OCI-LY7 (cell line): ENCODE measurements at regions not wholly inside any gene's neighbourhood (a gene's known extent, or its start where the extent isn't known, plus 50 kb on each side); places are given as distances from the start of the nearest gene placed in this dataset.

Experiments used
- BruUV-seq: library from RNA; stranded (reverse); fragments of 400-500 nt; replicated peaks from 2 replicates; lab custom pipeline; 2021; lab: Mats Ljungman, UMichigan
- CTCF ChIA-PET: fragments of 300-600 bp; sonication (Branson Sonifier 250); formaldehyde crosslinking; loops from one replicate; lab custom pipeline; 2022; ENCODE audit warnings: antibody characterized with exemption; ENCODE audit not compliant: unreplicated experiment; lab: Charles Lee
- POLR2A ChIA-PET: fragments of 300-600 bp; sonication (Branson Sonifier 250); formaldehyde crosslinking; loops from one replicate; lab custom pipeline; 2022; ENCODE audit warnings: antibody characterized with exemption; lab: Charles Lee
- DNase-seq: peaks from one replicate; pipeline ENCODE4 v3.0.0-alpha.2; 2015; ENCODE audit warnings: low spot score
- H2AFZ ChIP-seq: fragments of 200-600 bp; sonication (generic), shearing (Covaris generic); 2 replicates; pipeline ENCODE4 v1.6.1; 2014; ENCODE audit warnings: mild to moderate bottlenecking, antibody characterized with exemption, low read length, moderate library complexity
- H3K27ac ChIP-seq: fragments of 200-600 bp; sonication (generic); 2 replicates; pipeline ENCODE4 v1.5.1; 2014; ENCODE audit warnings: mixed run types, low read depth, mild to moderate bottlenecking, moderate library complexity, low read length, inconsistent platforms; ENCODE audit not compliant: poor library complexity, severe bottlenecking
- H3K36me3 ChIP-seq: fragments of 200-600 bp; sonication (generic); 2 replicates; pipeline ENCODE4 v1.6.1; 2014; ENCODE audit warnings: mild to moderate bottlenecking, antibody characterized with exemption, low read length, moderate library complexity, mixed read lengths; ENCODE audit not compliant: insufficient read depth
- H3K4me1 ChIP-seq: fragments of 200-600 bp; sonication (generic); 2 replicates; pipeline ENCODE4 v1.5.1; 2014; ENCODE audit warnings: mild to moderate bottlenecking, low read length; ENCODE audit not compliant: insufficient read depth, poor library complexity, severe bottlenecking
- H3K4me2 ChIP-seq: fragments of 200-600 bp; sonication (generic); 2 replicates; pipeline ENCODE4 v1.6.1; 2014; ENCODE audit warnings: mild to moderate bottlenecking, low read length
- H3K4me3 ChIP-seq: fragments of 200-600 bp; sonication (generic); 2 replicates; pipeline ENCODE4 v1.5.1; 2014; ENCODE audit warnings: mild to moderate bottlenecking, low read depth, low read length; ENCODE audit not compliant: poor library complexity, severe bottlenecking
- H3K79me2 ChIP-seq: fragments of 200-600 bp; sonication (generic); 2 replicates; pipeline ENCODE4 v1.6.1; 2016; ENCODE audit warnings: low read depth, mild to moderate bottlenecking, low read length, moderate library complexity, mixed read lengths; ENCODE audit not compliant: insufficient read depth
- H3K9me2 ChIP-seq: fragments of 200-600 bp; sonication (generic); 2 replicates; pipeline ENCODE4 v1.6.1; 2016; ENCODE audit warnings: mild to moderate bottlenecking, low read length, mixed read lengths; ENCODE audit not compliant: insufficient read depth
- H3K9me3 ChIP-seq: fragments of 200-600 bp; sonication (generic); 2 replicates; pipeline ENCODE4 v1.6.1; 2014; ENCODE audit warnings: mild to moderate bottlenecking, mixed run types, low read length, mixed read lengths
- H4K20me1 ChIP-seq: fragments of 200-600 bp; sonication (generic); 2 replicates; pipeline ENCODE4 v1.6.1; 2014; ENCODE audit warnings: mild to moderate bottlenecking, antibody characterized with exemption, low read length, moderate library complexity, mixed read lengths; ENCODE audit not compliant: insufficient read depth
- EZH2phosphoT487 ChIP-seq: fragments of 200-600 bp; sonication (generic); IDR thresholded peaks from 2 replicates; pipeline ENCODE4 v1.6.1; 2018; ENCODE audit warnings: low read depth, borderline replicate concordance, mild to moderate bottlenecking, mixed run types, antibody characterized with exemption, low read length, moderate library complexity, mixed read lengths
- intact Hi-C: fragments of 100-400 bp; cut with micrococcal nuclease; formaldehyde crosslinking; loops from one replicate; pipeline ENCODE4 v1.10.0; 2022; ENCODE audit not compliant: unreplicated experiment
- TF ChIP-seq, protein P1 (sequence below): fragments of 200-600 bp; sonication (generic); conservative IDR thresholded peaks from 2 replicates; pipeline ENCODE4 v1.5.1; 2014; ENCODE audit warnings: mild to moderate bottlenecking, antibody characterized with exemption, low read length, moderate library complexity, mixed read lengths

DNA sequence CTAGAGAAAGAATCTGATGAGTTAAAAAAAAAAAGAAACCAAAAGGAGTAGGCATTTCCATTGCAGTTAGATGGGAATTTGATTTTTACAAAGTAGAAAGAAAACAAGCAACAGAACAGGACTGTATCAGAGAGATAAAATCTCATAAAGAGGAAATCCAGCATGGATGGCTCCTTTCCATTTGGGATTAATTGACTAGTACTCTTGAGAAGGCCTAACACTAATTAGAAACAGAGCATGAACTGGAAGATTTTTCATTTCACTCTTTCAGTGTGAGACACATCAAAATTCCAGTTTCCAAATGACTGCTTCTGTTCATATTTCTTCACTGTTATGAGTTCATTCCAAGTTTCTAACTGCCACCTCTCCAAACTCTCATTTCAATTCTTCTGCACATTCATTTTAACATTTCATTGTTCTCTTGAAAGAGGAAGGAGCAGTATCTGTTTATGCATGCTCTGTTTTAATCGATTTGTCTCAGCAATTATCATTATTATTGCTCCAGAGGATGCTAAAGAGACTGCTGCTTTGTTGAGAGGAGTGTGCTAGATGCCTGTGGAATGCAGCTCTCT is 108.8 kb upstream of the PIEZO2 start:
- Histone ChIP-seq H4K20me1 (no peaks in the 10 kb centered on the region), H3K9me3 (no peaks in the 10 kb centered on the region), H3K36me3 (no peaks in the 10 kb centered on the region), H3K4me3 (no peak overlapping the region), H3K4me2 (no peak overlapping the region), H2AFZ (no peak overlapping the region), H3K27ac (no peak overlapping the region), H3K4me1 (no peaks in the 10 kb centered on the region), H3K79me2 (no peaks in the 10 kb centered on the region), H3K9me2 (no peaks in the 10 kb centered on the region)
- intact Hi-C loops: no loop called here
- POLR2A ChIA-PET: interaction anchor here (0.6 kb wide), 1 partner anchor 20 kb away, joined by 3 read pairs; no protein-coding TSS in a partner anchor
- BruUV-seq: no TSS peak
- CTCF ChIA-PET: no interaction called here
- TF ChIP-seq EZH2phosphoT487: no peak
- TF ChIP-seq, protein P1, sequence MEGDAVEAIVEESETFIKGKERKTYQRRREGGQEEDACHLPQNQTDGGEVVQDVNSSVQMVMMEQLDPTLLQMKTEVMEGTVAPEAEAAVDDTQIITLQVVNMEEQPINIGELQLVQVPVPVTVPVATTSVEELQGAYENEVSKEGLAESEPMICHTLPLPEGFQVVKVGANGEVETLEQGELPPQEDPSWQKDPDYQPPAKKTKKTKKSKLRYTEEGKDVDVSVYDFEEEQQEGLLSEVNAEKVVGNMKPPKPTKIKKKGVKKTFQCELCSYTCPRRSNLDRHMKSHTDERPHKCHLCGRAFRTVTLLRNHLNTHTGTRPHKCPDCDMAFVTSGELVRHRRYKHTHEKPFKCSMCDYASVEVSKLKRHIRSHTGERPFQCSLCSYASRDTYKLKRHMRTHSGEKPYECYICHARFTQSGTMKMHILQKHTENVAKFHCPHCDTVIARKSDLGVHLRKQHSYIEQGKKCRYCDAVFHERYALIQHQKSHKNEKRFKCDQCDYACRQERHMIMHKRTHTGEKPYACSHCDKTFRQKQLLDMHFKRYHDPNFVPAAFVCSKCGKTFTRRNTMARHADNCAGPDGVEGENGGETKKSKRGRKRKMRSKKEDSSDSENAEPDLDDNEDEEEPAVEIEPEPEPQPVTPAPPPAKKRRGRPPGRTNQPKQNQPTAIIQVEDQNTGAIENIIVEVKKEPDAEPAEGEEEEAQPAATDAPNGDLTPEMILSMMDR: no peak
- DNase-seq: no peak

DNA sequence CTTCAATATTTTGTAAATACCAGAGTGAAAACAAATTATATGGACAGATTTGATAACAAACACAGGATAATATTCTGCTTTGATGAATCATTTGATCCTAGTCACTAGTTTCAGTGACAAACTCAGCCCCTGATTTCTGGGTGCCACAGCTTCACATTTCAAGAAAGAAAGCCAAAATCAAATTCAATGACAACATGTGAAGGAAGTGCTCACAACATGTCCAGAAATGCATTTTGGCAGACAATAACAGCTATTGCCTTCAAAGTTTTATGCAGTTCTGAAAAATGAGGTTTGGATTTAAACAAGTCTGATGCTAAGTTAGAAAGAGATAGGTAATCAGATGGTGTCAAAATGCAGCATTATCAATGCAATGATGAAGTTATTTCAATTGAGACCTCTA is 106.9 kb upstream of the PIEZO2 start:
- POLR2A ChIA-PET: interaction anchor here (0.7 kb wide), 1 partner anchor 1545 kb away, joined by 3 read pairs; no protein-coding TSS in a partner anchor
- no TSS peak for BruUV-seq

DNA sequence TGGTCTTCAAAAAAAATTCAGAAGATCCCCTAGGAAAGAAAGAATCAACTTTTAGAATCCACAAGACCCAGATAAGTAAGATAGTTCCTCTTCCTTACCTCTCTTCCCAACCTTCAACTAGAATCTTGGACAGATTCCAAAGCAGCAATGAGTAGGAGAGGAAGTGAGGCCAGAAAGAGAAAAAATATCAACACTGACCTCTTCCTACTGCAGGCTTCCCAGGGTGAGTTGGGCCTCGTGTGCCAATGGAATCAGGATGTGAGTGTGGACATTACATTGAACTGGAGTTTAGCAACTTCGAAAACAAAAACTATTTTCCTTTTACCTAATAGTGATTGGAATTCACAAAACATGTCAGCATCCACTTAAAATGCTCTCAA is 102.5 kb upstream of the PIEZO2 start:
- Histone ChIP-seq H3K36me3 (no peaks in the 10 kb centered on the region), H3K79me2 (no peaks in the 10 kb centered on the region), H3K4me1 (no peaks in the 10 kb centered on the region), H3K9me2 (no peaks in the 10 kb centered on the region), H3K4me2 (no peak overlapping the region), H3K9me3 (no peaks in the 10 kb centered on the region), H4K20me1 (no peaks in the 10 kb centered on the region), H2AFZ (no peak overlapping the region), H3K27ac (no peak overlapping the region), H3K4me3 (no peak overlapping the region)
- intact Hi-C loops: no loop called here
- BruUV-seq: no TSS peak
- CTCF ChIA-PET: no interaction called here
- DNase-seq: no peak
- TF ChIP-seq, protein P1: no peak
- TF ChIP-seq EZH2phosphoT487: no peak
- POLR2A ChIA-PET: no interaction called here

More for the DNA sequence above, 106.9 kb upstream of the PIEZO2 start:
- no peak for DNase-seq
- CTCF ChIA-PET: no interaction called here
- Histone ChIP-seq H3K79me2 (no peaks in the 10 kb centered on the region), H3K4me3 (no peak overlapping the region), H3K4me1 (no peaks in the 10 kb centered on the region), H3K27ac (no peak overlapping the region), H4K20me1 (no peaks in the 10 kb centered on the region), H3K4me2 (no peak overlapping the region), H3K36me3 (no peaks in the 10 kb centered on the region), H3K9me3 (no peaks in the 10 kb centered on the region), H3K9me2 (no peaks in the 10 kb centered on the region), H2AFZ (no peak overlapping the region)
- intact Hi-C loops: no loop called here
- TF ChIP-seq, protein P1: no peak
- TF ChIP-seq EZH2phosphoT487: no peak
